Skin of body (tissue), 1 donor: ENCODE measurements at regions not wholly inside any gene's neighbourhood (a gene's known extent, or its start where the extent isn't known, plus 50 kb on each side); places are given as distances from the start of the nearest gene placed in this dataset.
A peak's percentile ranks its signal among the peaks of the same experiment; 100 is the strongest.
"Not testable (repeated sequence)": the region's sequence is repeated elsewhere in the genome, so short reads cannot be mapped to it uniquely, and the experiment has no call there.

ENCODE experiments used
- DNase-seq: peaks from one replicate; lab custom pipeline; 2025; lab: John Stamatoyannopoulos, UW

GRCh38 chr6:25156123-25156522, 123.1 kb upstream of the CARMIL1 start:
- no peak for DNase-seq

- no peak for DNase-seq
Measured at GRCh38 chr6:25157183-25157582, 122.0 kb upstream of the CARMIL1 start.

GRCh38 chr6:25157842-25158241, 121.3 kb upstream of the CARMIL1 start:
- DNase-seq = no peak

- not testable (repeated sequence) for DNase-seq
Measured at GRCh38 chr6:25160134-25160533, 119.0 kb upstream of the CARMIL1 start.

- no peak for DNase-seq
Measured at GRCh38 chr6:25165177-25165576, 114.0 kb upstream of the CARMIL1 start.

- no peak for DNase-seq
Measured at GRCh38 chr6:25165800-25166199, 113.4 kb upstream of the CARMIL1 start.

- DNase-seq = no peak
Measured at GRCh38 chr6:25166955-25167748, 112.0 kb upstream of the CARMIL1 start.

GRCh38 chr6:25167961-25168360, 111.2 kb upstream of the CARMIL1 start:
- DNase-seq = no peak

GRCh38 chr6:25168637-25169036, 110.5 kb upstream of the CARMIL1 start:
- no peak for DNase-seq

- no peak for DNase-seq
Measured at GRCh38 chr6:25169553-25169952, 109.6 kb upstream of the CARMIL1 start.

GRCh38 chr6:25169961-25170360, 109.2 kb upstream of the CARMIL1 start:
- DNase-seq = no peak

- DNase-seq = no peak
Measured at GRCh38 chr6:25170640-25171039, 108.5 kb upstream of the CARMIL1 start.

- DNase-seq = no peak
Measured at GRCh38 chr6:25171301-25171700, 107.9 kb upstream of the CARMIL1 start.

- DNase-seq = no peak
Measured at GRCh38 chr6:25172819-25173218, 106.4 kb upstream of the CARMIL1 start.

- no peak for DNase-seq
Measured at GRCh38 chr6:25173246-25173645, 105.9 kb upstream of the CARMIL1 start.

GRCh38 chr6:25173951-25174474, 105.2 kb upstream of the CARMIL1 start:
- DNase-seq = peak; percentile 92

- DNase-seq = no peak
Measured at GRCh38 chr6:25174678-25175077, 104.5 kb upstream of the CARMIL1 start.

- DNase-seq = no peak
Measured at GRCh38 chr6:25175196-25175595, 104.0 kb upstream of the CARMIL1 start.

GRCh38 chr6:25175681-25176080, 103.5 kb upstream of the CARMIL1 start:
- DNase-seq = no peak

GRCh38 chr6:25176466-25176865, 102.7 kb upstream of the CARMIL1 start:
- DNase-seq = no peak

GRCh38 chr6:25177500-25178028, 101.6 kb upstream of the CARMIL1 start:
- DNase-seq = no peak

- no peak for DNase-seq
Measured at GRCh38 chr6:25178336-25179035, 100.7 kb upstream of the CARMIL1 start.
